Endothelial cell (in vitro differentiated cells): ENCODE measurements at regions not wholly inside any gene's neighbourhood (a gene's known extent, or its start where the extent isn't known, plus 50 kb on each side); places are given as distances from the start of the nearest gene placed in this dataset.
"Not testable (repeated sequence)": the region's sequence is repeated elsewhere in the genome, so short reads cannot be mapped to it uniquely, and the experiment has no call there.

ENCODE experiments used
- DNase-seq: peaks from one replicate; pipeline ENCODE4 v3.0.0; 2021; ENCODE audit warnings: low spot score
- H3K27ac Mint-ChIP-seq: one replicate; pipeline ENCODE4 v1.8.0; 2021; ENCODE audit warnings: mixed read lengths, inconsistent platforms; ENCODE audit not compliant: unreplicated experiment
- H3K27me3 Mint-ChIP-seq: one replicate; pipeline ENCODE4 v1.8.0; 2021; ENCODE audit warnings: mild to moderate bottlenecking, moderate library complexity, mixed read lengths, inconsistent platforms; ENCODE audit not compliant: unreplicated experiment
- H3K36me3 Mint-ChIP-seq: one replicate; pipeline ENCODE4 v1.8.0; 2021; ENCODE audit warnings: mild to moderate bottlenecking, low read depth, mixed read lengths, inconsistent platforms; ENCODE audit not compliant: unreplicated experiment
- H3K4me1 Mint-ChIP-seq: one replicate; pipeline ENCODE4 v1.8.0; 2021; ENCODE audit warnings: mild to moderate bottlenecking, mixed read lengths, inconsistent platforms; ENCODE audit not compliant: unreplicated experiment
- H3K4me3 Mint-ChIP-seq: one replicate; pipeline ENCODE4 v1.8.0; 2021; ENCODE audit warnings: mild to moderate bottlenecking, mixed read lengths, inconsistent platforms; ENCODE audit not compliant: unreplicated experiment
- H3K9me3 Mint-ChIP-seq: one replicate; pipeline ENCODE4 v1.8.0; 2021; ENCODE audit warnings: mixed read lengths, inconsistent platforms; ENCODE audit not compliant: unreplicated experiment
- TF ChIP-seq, protein P1 (sequence below): fragments of 200-600 bp; sonication (generic); IDR thresholded peaks from one replicate; pipeline ENCODE4 v1.5.0; 2021; ENCODE audit warnings: antibody characterized with exemption; ENCODE audit not compliant: unreplicated experiment

DNA sequence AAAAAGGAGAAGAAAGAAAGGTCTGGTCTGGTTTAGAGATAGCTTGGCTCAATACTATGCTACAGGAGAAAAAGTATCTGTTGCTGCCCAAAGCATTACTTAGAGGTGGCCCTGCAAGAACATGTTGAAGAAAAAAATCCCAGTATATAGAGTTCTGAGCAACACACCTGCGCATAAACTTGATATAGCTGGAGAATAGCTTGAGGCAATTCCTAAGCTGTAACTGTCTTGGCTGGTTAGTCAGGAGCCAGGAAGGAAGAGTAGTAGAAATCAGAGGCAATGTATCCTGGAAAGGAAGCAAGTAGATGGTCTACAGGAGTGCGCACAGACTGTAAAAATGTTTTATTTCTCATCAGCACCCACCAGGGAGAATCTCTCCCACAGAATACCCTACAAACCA is 209.7 kb downstream of the SLITRK1 start:
- Mint-ChIP-seq H3K27ac (no peak overlapping the region), H3K9me3 (no peaks in the 10 kb centered on the region), H3K36me3 (no peaks in the 10 kb centered on the region), H3K4me1 (no peaks in the 10 kb centered on the region), H3K4me3 (no peak overlapping the region), H3K27me3 (no peaks in the 10 kb centered on the region)
- no peak for DNase-seq
- TF ChIP-seq, protein P1, sequence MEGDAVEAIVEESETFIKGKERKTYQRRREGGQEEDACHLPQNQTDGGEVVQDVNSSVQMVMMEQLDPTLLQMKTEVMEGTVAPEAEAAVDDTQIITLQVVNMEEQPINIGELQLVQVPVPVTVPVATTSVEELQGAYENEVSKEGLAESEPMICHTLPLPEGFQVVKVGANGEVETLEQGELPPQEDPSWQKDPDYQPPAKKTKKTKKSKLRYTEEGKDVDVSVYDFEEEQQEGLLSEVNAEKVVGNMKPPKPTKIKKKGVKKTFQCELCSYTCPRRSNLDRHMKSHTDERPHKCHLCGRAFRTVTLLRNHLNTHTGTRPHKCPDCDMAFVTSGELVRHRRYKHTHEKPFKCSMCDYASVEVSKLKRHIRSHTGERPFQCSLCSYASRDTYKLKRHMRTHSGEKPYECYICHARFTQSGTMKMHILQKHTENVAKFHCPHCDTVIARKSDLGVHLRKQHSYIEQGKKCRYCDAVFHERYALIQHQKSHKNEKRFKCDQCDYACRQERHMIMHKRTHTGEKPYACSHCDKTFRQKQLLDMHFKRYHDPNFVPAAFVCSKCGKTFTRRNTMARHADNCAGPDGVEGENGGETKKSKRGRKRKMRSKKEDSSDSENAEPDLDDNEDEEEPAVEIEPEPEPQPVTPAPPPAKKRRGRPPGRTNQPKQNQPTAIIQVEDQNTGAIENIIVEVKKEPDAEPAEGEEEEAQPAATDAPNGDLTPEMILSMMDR = no peak

DNA sequence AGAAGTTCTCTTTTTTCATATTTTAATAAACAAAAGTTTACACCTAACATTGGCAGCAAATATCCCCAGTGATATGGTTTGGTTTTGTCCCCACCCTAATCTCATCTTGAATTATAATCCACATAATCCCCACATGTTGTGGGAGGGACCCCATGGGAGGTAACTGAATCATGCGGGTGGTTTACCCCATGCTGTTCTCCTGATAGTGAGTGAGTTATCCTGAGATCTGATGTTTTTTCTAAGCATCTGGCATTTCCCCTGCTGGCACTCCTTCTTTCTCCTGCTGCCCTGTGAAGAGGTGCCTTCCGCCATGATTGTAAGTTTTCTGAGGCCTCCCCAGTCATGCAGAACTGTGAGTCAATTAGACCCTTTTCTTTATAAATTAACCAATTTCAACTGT is 214.7 kb downstream of the SLITRK1 start:
- H3K4me3 Mint-ChIP-seq = no peak overlapping the region
- DNase-seq = no peak
- TF ChIP-seq, protein P1 = no peak

DNA sequence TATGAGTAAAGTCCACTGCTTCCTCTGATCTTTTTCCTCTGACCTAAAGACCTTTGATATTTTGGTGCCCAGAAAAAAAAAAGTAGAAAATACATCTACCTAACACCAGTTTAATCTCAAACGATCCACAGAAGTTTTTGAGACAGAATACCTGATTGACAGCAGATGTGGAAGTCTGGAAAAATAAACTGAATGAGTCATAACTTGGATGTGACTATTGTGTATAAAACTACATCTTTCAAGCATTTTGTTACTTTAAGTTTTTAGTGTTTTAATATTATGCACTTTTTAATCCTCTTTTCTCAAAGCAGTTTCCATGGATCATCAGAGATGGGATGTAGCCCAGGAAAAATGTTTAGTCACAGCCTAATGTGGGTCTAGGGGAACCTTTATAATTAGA is 216.1 kb downstream of the SLITRK1 start:
- no peak overlapping the region for H3K4me3 Mint-ChIP-seq
- H3K27me3 Mint-ChIP-seq = no peaks in the 10 kb centered on the region
- no peaks in the 10 kb centered on the region for H3K4me1 Mint-ChIP-seq
- H3K27ac Mint-ChIP-seq = no peak overlapping the region
- H3K9me3 Mint-ChIP-seq = no peaks in the 10 kb centered on the region
- TF ChIP-seq, protein P1 = no peak
- H3K36me3 Mint-ChIP-seq = no peaks in the 10 kb centered on the region
- no peak for DNase-seq

More for the DNA sequence above, 214.7 kb downstream of the SLITRK1 start:
- H3K27ac Mint-ChIP-seq = no peak overlapping the region
- no peaks in the 10 kb centered on the region for H3K36me3 Mint-ChIP-seq
- H3K27me3 Mint-ChIP-seq = no peaks in the 10 kb centered on the region
- no peaks in the 10 kb centered on the region for H3K9me3 Mint-ChIP-seq
- no peaks in the 10 kb centered on the region for H3K4me1 Mint-ChIP-seq

DNA sequence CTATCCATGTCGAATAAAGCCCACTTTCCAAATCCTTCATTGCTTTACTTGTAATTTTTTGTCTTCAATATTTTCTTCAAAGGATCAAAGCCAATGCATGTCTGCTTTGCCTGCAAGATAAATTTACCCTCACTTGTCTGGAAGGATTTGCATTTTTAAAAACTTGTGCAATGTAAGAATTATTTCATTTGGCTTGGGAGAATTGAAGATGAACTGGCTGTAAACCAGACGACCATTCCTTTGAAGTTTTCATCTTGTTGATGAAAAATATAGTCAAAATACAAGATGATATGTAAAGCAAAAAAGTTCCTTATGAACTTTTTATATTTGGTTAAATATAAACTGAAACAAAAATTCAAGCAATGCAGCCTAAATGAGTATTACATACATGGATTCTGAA is 225.0 kb downstream of the SLITRK1 start:
- Mint-ChIP-seq H3K9me3 (no peaks in the 10 kb centered on the region), H3K27ac (no peak overlapping the region), H3K27me3 (no peaks in the 10 kb centered on the region), H3K36me3 (no peaks in the 10 kb centered on the region), H3K4me3 (no peak overlapping the region), H3K4me1 (no peaks in the 10 kb centered on the region)
- DNase-seq = no peak
- TF ChIP-seq, protein P1 = no peak

DNA sequence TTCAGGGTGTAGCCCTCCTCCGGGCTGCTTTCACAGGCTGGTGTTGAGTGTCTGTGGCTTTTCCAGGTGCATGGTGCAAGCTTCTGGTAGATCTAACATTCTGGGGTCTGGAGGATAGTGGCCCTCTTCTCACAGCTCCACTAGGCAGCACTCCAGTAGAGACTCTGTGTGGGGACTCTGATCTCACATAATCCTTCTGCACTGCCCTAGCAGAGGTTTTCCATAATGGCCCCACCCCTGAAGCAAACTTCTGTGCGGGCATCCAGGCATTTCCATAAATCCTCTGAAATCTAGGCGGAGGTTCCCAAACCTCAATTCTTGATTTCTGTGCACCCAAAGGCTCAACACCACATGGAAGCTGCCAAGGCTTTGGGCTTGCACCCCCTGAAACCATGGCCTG is 239.7 kb downstream of the SLITRK1 start:
- not testable (repeated sequence) for H3K4me3 Mint-ChIP-seq, H3K4me1 Mint-ChIP-seq, H3K27me3 Mint-ChIP-seq, H3K9me3 Mint-ChIP-seq, DNase-seq, H3K36me3 Mint-ChIP-seq, H3K27ac Mint-ChIP-seq

DNA sequence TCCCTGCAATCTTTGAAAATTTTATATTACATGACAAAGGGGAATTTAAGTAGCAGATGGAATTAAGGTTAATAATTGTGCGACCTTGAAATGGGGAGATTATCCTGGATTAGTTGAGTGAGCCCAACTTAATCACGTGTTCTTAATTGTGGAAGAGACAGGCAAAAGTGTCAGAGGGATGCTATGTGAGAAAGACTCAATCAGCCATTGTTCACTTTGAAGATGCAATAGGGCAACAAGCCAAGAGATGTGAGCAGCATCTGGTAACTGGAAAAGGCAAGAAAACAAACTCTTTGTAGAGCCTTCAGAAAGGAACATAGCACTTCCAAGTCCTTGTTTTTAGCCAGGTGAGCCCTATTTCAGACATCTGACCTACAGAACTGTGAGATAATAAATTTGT is 247.7 kb downstream of the SLITRK1 start:
- no peaks in the 10 kb centered on the region for H3K36me3 Mint-ChIP-seq
- DNase-seq = no peak
- H3K4me1 Mint-ChIP-seq = no peaks in the 10 kb centered on the region
- no peak overlapping the region for H3K27ac Mint-ChIP-seq
- no peaks in the 10 kb centered on the region for H3K27me3 Mint-ChIP-seq
- H3K9me3 Mint-ChIP-seq = no peaks in the 10 kb centered on the region
- TF ChIP-seq, protein P1 = no peak
- H3K4me3 Mint-ChIP-seq = no peak overlapping the region
